CD4-positive, alpha-beta T cell treated with Interleukin-17A for 4 hours (primary cell): ENCODE measurements at regions not wholly inside any gene's neighbourhood (a gene's known extent, or its start where the extent isn't known, plus 50 kb on each side); places are given as distances from the start of the nearest gene placed in this dataset.

Source experiments
- DNase-seq: peaks from one replicate; pipeline ENCODE4 v3.0.0-alpha.2; 2020; ENCODE audit warnings: mixed read lengths

DNA sequence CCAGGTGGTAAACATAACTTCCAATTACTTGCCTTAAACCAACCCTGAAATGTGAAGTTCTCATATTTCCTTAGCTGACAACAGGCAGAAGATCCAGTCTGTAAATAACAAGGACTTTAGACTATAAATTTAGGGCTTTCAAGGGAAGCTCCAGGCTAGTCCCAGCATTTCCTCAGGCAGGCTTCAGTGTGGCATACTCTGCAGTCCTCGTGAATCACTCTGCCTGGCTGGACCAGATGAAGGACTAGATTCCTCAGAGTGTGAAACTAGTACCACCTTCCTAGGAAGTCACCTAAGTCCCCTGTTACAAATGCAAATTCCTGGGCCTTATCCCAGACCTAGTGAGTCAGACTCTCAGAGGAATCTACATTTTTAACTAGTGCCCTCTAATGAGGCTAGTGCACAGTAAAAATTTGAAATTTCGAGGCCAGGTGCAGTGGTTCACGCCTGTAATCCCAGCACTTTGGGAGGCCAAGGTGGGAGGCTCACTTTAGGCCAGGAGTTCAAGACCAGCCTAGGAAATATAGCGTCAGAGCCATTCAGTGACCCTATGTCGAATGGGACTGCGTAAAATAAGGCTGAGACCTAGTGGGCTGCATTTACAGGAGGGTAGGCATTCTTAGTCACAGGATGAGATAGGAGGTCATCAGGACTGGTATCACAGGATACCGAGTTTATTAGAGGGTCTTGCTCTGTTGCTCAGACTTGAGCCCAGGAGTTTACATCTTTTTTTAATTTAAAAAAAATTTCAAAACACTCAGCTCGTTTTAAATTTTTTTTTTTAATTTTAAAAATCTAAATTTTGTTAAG is 279.6 kb upstream of the JARID2 start:
- no peak for DNase-seq

DNA sequence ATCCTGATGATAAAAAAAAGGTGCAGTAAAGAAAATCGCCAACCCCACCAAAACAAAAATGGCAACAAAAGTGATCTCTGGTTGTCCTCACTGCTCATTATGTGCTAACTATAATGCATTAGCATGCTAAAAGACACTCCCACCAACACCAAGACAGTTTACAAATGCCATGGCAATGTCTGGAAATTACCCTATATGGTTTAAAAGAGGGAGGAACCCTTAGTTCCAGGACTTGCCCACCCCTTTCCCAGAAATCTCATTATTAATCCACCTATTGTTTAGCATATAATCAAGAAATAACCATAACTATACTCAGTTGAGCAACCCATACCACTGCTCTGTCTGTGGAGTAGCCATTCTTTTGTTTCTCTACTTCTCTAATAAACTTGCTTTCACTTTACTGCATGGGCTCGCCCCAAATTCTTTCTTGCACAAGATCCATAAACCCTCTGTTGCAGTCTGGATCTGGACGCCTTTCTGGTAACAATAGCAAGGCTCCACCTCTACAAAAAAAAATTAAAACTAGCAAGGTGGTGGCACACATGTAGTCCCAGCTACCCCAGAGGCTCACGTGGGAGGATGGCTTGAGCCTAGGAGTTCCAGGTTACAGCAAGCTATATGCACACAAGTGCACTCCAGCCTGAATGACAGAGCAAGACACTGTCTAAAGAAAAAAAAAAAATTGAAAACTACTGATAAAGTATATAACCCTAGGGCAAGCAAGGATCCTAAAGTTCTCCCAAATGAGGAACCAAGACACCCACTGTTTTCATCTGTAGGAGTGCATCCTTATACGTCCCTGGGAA is 278.8 kb upstream of the JARID2 start:
- DNase-seq = no peak

GRCh38 chr6:14968056-14968637 is 277.7 kb upstream of the JARID2 start:
- no peak for DNase-seq

- DNase-seq = no peak
Measured at GRCh38 chr6:14969126-14969525, 276.7 kb upstream of the JARID2 start.

GRCh38 chr6:14972379-14973067 is 273.3 kb upstream of the JARID2 start:
- DNase-seq = no peak

GRCh38 chr6:14974372-14974771 is 271.5 kb upstream of the JARID2 start:
- DNase-seq = no peak

DNA sequence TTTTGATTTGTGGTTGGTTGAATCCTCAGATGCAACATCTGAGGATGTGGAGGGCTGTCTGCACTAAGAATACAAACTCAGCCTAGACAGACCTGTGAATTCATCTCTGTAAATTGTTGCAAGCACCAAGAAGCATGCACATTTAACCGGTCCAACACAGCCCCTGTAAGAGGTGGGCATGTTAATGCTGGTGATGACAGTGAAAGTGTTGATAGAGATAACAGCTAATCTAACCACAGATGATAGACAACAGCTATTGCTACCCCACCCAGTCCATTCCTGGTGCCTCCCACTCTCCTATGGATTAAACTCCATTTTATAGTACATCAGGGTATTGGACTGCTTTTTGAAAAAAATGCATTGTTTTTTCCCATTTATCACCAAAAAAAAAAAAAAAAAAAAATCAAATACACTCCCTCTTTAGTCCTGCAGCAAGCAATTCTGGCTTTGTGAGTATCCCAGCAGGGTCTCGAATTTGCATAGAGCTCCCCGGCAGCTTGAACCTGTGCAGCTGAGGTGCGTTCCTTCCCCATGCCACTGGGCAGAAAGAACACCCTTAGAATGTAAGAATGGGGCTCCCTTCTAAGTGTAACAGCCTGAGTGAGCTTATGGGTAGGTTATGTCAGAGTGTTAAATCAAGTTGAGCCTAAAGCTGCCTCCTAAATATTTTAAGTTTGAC is 270.9 kb upstream of the JARID2 start:
- no peak for DNase-seq

DNA sequence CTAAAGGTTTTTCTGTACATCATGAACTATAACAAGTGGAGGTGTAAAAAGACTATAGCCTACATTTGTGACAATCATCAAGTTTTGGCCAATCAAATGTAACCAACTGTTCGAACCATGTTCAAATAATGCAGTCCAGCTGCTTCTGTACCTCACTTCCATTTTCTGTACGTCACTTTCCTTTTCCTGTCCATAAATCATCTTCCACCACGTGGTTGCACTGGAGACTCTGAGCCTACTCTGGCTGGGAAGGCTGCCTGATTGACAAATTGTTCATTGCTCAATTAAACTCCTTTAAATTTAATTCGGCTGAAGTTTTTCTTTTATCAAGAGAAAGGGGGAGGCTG is 270.4 kb upstream of the JARID2 start:
- DNase-seq = no peak

DNA sequence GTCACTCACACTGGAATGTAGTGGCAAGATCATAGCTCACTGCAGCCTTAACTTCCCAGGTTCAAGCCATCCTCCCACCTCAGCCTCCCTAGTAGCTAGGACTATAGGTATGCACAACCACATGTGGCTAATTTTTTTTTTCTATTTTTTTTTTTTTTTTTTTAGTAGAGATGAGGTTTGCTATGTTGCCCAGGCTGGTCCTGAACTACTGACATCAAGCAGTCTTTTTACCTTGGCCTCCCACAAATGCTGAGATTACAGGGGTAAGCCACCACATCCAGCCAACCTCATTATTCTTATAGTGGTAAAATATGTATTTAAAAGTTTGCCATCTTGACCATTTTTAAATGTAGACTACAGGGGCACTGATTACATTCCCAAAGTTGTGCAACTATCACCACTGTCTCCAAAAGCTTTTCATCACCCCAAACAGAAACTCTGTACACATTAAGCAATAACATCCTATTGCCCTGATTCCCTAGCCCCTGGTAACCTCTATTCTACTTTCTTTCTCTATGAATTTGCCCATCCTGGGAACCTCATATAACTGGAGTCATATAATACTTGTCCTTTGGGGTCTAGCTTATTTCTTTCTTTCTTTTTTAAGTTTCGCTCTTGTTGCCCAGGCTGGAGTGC is 268.0 kb upstream of the JARID2 start:
- DNase-seq = no peak

DNA sequence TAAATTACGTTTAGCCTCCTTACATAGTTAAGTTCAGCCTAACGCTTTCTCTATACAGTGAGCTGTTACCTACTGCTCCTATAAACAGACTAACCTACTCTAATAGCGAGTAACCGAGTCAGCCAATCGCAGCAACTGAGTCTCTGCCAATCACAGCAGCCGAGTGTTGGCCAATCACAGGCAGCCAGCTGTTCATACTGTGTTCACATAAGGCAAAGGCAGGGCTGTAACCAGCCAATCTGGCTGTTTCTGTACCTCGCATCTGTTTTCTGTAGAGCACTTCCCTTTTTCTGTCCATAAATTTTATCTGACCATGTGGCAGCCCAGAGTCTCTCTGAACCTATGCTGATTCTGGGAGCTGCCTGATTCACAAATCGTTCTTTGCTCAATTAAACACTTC is 263.9 kb upstream of the JARID2 start:
- DNase-seq = no peak

- DNase-seq = no peak
Measured at GRCh38 chr6:14983599-14984518, 262.0 kb upstream of the JARID2 start.

DNA sequence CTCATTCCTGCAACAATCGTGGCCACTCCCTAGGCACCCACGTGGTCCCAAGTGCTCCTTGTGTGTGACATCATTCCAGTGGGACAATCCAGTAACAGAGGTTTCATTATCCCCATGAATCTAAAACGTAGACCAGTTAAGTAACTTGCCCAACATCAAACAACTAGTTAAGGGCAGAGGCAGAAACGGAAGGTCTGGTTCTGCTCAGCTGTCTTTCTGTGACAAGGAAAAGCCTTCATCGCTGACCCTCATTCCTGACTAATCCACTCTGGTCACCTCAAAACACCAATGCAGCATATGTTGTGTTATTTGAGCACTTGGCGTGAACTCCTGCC is 261.4 kb upstream of the JARID2 start:
- no peak for DNase-seq

GRCh38 chr6:14985366-14985765 is 260.5 kb upstream of the JARID2 start:
- DNase-seq = no peak

- no peak for DNase-seq
Measured at GRCh38 chr6:14986370-14986769, 259.5 kb upstream of the JARID2 start.

DNA sequence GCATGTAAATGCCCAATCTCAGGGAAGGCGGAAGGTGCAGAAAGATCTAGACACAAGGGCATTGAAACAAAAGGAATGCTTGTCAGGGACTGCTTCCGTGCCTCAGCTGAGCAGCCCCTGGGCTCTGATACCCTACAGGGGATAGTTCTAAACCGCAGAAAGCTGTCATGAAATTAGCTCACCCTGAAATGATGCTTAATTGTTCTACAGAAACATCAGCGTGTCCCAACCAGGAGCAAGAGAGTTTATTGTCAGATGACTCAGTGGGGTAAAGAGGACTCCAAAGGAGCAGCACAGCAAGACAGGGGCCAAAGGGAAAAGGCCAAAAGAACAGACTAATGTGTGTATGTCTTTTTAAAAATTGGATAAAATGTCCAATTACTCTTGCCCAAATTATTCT is 258.4 kb upstream of the JARID2 start:
- no peak for DNase-seq

GRCh38 chr6:14992382-14992781 is 253.5 kb upstream of the JARID2 start:
- DNase-seq = no peak

DNA sequence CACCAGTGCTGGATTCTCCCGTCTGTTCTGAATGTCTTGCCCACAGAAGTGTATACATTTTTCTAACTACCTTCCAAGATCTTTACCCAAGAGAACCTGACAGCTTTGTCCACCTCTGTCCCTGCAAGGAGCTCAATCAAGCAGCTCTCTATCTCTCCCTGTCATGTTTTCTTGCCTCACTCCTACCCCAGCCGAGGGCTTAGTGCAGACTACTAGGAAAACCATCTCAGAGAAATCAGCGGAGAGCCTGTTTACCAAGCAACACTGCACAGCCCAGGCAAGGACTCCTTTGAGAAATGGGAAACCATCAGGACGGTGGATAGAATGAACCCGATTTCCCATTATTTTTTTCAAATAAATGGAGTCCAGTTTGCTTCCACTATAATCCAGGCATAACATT is 250.7 kb upstream of the JARID2 start:
- no peak for DNase-seq

DNA sequence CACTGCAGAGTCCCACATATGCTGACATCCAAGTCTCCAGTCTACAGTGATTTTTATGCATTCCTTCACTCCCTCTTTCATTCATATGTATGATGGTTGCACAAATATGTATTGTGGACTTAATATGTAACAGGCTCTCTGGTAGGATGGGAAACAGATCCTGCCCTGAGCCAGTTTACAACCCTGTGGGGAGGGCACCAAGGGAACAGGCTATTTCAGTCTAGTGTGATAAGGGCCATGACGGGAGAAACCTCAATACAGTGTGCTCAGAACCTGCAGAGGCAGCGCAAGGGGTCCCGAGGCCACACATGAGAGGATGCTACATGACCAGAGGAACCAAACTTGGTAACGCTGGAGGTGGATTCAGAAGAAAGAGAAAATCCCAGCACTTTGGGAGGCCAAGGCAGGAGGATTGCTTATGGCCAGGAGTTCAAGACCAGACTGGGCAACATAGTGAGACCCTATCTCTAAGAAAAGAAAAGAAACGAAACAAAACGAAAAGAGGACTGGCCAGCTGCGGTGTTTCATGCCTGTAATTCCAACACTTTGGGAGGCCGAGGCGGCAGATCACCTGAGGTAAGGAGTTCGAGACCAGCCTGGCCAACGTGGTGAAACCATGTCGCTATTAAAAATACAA is 249.8 kb upstream of the JARID2 start:
- no peak for DNase-seq

GRCh38 chr6:14996892-14997291 is 249.0 kb upstream of the JARID2 start:
- no peak for DNase-seq

- no peak for DNase-seq
Measured at GRCh38 chr6:14997507-14997906, 248.4 kb upstream of the JARID2 start.

DNA sequence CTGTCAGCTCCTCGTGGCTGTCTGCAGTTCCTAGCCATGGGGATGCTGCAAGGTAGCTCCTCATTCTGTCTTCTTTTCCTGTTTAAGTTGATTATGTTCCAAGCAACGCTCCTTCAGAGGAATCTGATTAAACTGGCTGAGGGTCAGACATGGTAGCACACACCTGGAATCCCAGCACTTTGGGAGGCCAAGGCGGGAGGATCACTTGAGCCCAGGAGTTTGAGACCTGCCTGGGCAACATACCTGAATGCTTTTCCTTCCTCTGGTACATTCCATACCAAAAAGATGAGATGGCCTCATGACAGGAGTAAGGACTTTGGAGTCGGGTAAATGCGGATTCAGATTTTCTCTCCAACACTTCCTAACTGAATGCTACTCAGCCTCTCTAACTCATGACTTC is 246.8 kb upstream of the JARID2 start:
- no peak for DNase-seq
